ENCODE measurements at regions not wholly inside any gene's neighbourhood (a gene's known extent, or its start where the extent isn't known, plus 50 kb on each side); places are given as distances from the start of the nearest gene placed in this dataset.

DNA sequence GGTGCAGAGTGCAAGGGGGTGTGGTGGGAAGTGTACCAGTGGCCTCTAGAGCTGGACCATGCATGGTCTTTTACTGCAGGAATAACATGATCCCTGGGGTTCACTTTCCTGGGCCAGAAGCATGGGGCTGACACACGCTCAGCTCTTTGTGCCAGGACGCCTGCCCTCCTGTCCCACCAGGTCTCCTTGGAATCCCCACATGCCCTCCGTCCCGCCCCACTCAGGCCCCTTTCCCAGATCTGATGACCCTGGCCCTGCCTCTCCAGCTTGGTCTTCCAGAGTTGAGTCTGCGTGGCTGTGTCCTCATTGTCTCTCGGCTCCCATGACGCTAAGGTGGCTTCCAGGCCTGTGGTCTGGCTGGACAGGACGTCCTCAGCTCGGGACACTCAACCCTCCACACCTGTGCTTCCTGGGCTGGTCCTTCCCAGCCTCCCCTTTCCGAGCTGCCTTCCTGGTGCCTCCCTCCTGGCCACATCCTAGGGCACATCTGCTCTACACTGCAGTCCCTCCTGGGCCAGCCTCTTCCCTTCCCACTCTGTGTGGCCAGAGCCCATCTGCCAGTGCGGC is 249.5 kb upstream of the SHH start:
- H3K27ac ChIP-seq, result no peak overlapping the region
- intact Hi-C loops (cut with DNase I; ENCODE audit: low total_unique reads), result no loop called here
- peak in 1 of 2 donors; percentile 39 for DNase-seq

DNA sequence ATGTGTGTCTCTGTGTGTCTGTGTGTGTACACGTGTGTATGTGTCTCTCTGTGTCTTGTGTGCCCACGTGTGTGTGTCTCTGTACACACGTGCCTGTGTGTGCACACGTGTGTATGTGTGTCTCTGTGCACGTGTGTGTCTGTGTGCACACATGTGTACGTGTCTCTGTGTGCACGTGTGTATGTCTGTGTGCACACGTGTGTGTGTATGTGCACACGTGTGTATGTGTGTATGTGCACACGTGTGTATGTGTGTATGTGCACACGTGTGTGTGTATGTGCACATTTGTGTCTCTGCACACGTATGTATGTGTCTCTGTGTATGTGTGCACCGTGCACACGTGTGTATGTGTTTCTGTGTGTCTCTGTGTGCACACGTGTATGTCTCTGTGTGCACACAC is 248.7 kb upstream of the SHH start:
- H3K36me3 ChIP-seq, result no peaks in the 10 kb centered on the region
- DNase-seq, result no peak
- H3K4me3 ChIP-seq, result no peak overlapping the region
- H3K27me3 ChIP-seq, result no peaks in the 10 kb centered on the region
- intact Hi-C loops (cut with DNase I; ENCODE audit: low total_unique reads), result no loop called here
- no peaks in the 10 kb centered on the region for H3K4me1 ChIP-seq
- H3K9me3 ChIP-seq, result no peaks in the 10 kb centered on the region
- TF ChIP-seq, protein P1, sequence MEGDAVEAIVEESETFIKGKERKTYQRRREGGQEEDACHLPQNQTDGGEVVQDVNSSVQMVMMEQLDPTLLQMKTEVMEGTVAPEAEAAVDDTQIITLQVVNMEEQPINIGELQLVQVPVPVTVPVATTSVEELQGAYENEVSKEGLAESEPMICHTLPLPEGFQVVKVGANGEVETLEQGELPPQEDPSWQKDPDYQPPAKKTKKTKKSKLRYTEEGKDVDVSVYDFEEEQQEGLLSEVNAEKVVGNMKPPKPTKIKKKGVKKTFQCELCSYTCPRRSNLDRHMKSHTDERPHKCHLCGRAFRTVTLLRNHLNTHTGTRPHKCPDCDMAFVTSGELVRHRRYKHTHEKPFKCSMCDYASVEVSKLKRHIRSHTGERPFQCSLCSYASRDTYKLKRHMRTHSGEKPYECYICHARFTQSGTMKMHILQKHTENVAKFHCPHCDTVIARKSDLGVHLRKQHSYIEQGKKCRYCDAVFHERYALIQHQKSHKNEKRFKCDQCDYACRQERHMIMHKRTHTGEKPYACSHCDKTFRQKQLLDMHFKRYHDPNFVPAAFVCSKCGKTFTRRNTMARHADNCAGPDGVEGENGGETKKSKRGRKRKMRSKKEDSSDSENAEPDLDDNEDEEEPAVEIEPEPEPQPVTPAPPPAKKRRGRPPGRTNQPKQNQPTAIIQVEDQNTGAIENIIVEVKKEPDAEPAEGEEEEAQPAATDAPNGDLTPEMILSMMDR (IDR thresholded peaks at IDR 0.05), result no peak
- no peak overlapping the region for H3K27ac ChIP-seq

More for the DNA sequence above, 249.5 kb upstream of the SHH start:
- no peaks in the 10 kb centered on the region for H3K27me3 ChIP-seq
- H3K36me3 ChIP-seq, result no peaks in the 10 kb centered on the region
- no peak overlapping the region for H3K4me3 ChIP-seq
- TF ChIP-seq, protein P1 (IDR thresholded peaks at IDR 0.05), result no peak
- no peaks in the 10 kb centered on the region for H3K9me3 ChIP-seq
- no peaks in the 10 kb centered on the region for H3K4me1 ChIP-seq

DNA sequence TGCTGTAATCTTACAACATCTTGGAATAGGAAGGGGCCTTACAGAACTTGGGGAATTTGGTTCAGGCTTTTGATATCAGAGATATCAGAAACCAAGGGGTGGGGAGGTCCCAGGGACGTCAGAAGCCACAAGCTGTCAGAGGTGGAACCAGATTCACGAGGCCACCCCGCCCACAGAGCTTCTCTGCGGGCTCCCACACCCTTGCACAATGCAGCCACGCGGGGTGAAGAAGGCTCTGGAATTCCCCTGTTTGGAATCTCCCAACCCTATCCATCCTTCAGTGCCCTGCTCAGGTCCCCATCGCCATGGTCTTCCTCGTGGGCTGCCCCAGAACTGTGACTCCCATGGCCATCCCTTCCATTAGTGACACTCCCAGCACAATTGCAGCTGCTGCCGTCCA is 247.1 kb upstream of the SHH start:
- Histone ChIP-seq H3K9me3 (no peaks in the 10 kb centered on the region), H3K4me1 (no peaks in the 10 kb centered on the region), H3K4me3 (no peak overlapping the region), H3K27ac (no peak overlapping the region), H3K36me3 (no peaks in the 10 kb centered on the region), H3K27me3 (no peaks in the 10 kb centered on the region)
- DNase-seq, result no peak
- intact Hi-C loops (cut with DNase I; ENCODE audit: low total_unique reads), result no loop called here
- TF ChIP-seq, protein P1 (IDR thresholded peaks at IDR 0.05), result no peak

- intact Hi-C loops (cut with DNase I; ENCODE audit: low total_unique reads), result no loop called here
- DNase-seq, result peak in 1 of 2 donors; percentile 32
- Histone ChIP-seq H3K36me3 (no peaks in the 10 kb centered on the region), H3K4me3 (no peak overlapping the region), H3K9me3 (no peaks in the 10 kb centered on the region), H3K27ac (no peak overlapping the region), H3K27me3 (no peaks in the 10 kb centered on the region), H3K4me1 (no peaks in the 10 kb centered on the region)
- TF ChIP-seq, protein P1 (IDR thresholded peaks at IDR 0.05), result no peak
Observed at GRCh38 chr7:156058248-156058647, 246.0 kb upstream of the SHH start.

- H3K27ac ChIP-seq, result no peak overlapping the region
- H3K36me3 ChIP-seq, result no peaks in the 10 kb centered on the region
- TF ChIP-seq, protein P1 (IDR thresholded peaks at IDR 0.05), result no peak
- DNase-seq, result peak in 1 of 2 donors; percentile 49
- H3K4me1 ChIP-seq, result no peaks in the 10 kb centered on the region
- H3K27me3 ChIP-seq, result no peaks in the 10 kb centered on the region
- intact Hi-C loops (cut with DNase I; ENCODE audit: low total_unique reads), result no loop called here
- no peaks in the 10 kb centered on the region for H3K9me3 ChIP-seq
- H3K4me3 ChIP-seq, result no peak overlapping the region
Observed at GRCh38 chr7:156056534-156056933, 244.3 kb upstream of the SHH start.
